ENCODE measurements at regions not wholly inside any gene's neighbourhood (a gene's known extent, or its start where the extent isn't known, plus 50 kb on each side); places are given as distances from the start of the nearest gene placed in this dataset.

DNA sequence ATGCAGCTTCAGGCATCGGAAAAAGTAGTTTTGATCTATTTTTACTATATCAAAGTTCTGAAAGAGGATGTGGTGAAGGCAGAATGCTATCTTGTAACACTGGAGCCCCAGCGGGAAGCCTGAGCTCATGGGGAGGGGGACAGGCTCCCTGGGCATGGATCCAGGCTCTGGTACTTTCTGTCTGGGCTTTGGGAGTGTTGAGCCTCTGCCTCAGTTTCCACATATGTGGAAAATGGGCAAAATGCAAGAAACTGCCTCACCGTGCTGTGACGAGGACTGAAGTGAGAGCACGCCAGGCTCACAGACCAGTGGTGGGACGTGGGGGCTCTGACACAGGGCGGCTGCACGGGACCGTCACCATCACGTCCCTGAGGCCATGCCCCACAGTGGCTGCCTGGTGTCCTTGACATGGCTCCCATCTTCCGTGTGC lies 182.9 kb upstream of the SHH start:
- TF ChIP-seq CTCF (IDR thresholded peaks at IDR 0.05; ENCODE audit: insufficient read depth, low read length), result no peak
- no peak for TF ChIP-seq REST (IDR thresholded peaks at IDR 0.05; ENCODE audit: insufficient replicate concordance, low read depth)
- no peak for TF ChIP-seq POLR2AphosphoS5 (IDR thresholded peaks at IDR 0.05; ENCODE audit: low read depth)
